Cardiac muscle cell (in vitro differentiated cells and primary cell): ENCODE measurements at regions not wholly inside any gene's neighbourhood (a gene's known extent, or its start where the extent isn't known, plus 50 kb on each side); places are given as distances from the start of the nearest gene placed in this dataset.

Experiments
- DNase-seq, 2 donors: peaks; one replicate each; pipeline versions ENCODE4 v3.0.0 to v3.0.0-alpha.2; 2010 to 2017; ENCODE audit warnings: low read depth in 1 of 2, low spot score in 1 of 2
- H3K27ac ChIP-seq: fragments of 200-600 bp; sonication (generic); 2 replicates; pipeline ENCODE4 v1.5.1; 2016
- H3K27me3 ChIP-seq: fragments of 200-600 bp; sonication (generic); 2 replicates; pipeline ENCODE4 v1.6.0; 2016; ENCODE audit warnings: control low read depth
- H3K36me3 ChIP-seq: fragments of 200-600 bp; sonication (generic); 2 replicates; pipeline ENCODE4 v1.5.1; 2016; ENCODE audit warnings: control low read depth
- H3K4me1 ChIP-seq: fragments of 200-600 bp; sonication (generic); 2 replicates; pipeline ENCODE4 v1.8.1; 2017; ENCODE audit warnings: low read depth, mild to moderate bottlenecking, mixed run types
- H3K4me3 ChIP-seq: fragments of 200-600 bp; sonication (generic); 2 replicates; pipeline ENCODE4 v1.5.1; 2016; ENCODE audit warnings: mild to moderate bottlenecking
- H3K9me3 ChIP-seq: fragments of 200-600 bp; sonication (generic); 2 replicates; pipeline ENCODE4 v1.5.1; 2017; ENCODE audit warnings: low read depth, mild to moderate bottlenecking, control low read depth
- TF ChIP-seq, protein P1 (sequence below): IDR thresholded peaks from 2 replicates; pipeline ENCODE4 v1.5.1; 2012; ENCODE audit warnings: low read depth, mild to moderate bottlenecking, low read length

DNA sequence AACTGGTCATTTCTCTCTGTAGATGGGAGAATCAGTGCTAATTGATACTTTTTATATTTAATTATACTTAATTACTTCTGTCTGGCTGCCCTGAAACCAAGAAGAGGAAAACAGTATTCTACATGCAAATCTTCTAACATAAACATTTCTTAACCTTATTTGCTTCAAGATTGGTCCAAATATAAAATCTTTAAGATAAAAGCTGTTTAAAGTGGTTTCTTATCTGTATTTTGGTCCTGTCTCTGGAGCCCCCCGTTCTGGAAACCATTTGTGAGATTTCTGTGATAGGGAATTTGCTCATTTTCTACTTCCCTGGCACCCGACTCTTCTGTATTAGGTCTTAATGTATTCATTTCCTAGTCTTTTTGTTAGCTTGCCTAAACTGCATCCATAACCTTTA is 168.6 kb downstream of the RNF144B start:
- H3K9me3 ChIP-seq: no peaks in the 10 kb centered on the region
- no peak overlapping the region for H3K27ac ChIP-seq
- no peaks in the 10 kb centered on the region for H3K27me3 ChIP-seq
- H3K36me3 ChIP-seq: no peaks in the 10 kb centered on the region
- DNase-seq: no peak
- no peaks in the 10 kb centered on the region for H3K4me1 ChIP-seq
- no peak overlapping the region for H3K4me3 ChIP-seq
- TF ChIP-seq, protein P1, sequence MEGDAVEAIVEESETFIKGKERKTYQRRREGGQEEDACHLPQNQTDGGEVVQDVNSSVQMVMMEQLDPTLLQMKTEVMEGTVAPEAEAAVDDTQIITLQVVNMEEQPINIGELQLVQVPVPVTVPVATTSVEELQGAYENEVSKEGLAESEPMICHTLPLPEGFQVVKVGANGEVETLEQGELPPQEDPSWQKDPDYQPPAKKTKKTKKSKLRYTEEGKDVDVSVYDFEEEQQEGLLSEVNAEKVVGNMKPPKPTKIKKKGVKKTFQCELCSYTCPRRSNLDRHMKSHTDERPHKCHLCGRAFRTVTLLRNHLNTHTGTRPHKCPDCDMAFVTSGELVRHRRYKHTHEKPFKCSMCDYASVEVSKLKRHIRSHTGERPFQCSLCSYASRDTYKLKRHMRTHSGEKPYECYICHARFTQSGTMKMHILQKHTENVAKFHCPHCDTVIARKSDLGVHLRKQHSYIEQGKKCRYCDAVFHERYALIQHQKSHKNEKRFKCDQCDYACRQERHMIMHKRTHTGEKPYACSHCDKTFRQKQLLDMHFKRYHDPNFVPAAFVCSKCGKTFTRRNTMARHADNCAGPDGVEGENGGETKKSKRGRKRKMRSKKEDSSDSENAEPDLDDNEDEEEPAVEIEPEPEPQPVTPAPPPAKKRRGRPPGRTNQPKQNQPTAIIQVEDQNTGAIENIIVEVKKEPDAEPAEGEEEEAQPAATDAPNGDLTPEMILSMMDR: no peak

DNA sequence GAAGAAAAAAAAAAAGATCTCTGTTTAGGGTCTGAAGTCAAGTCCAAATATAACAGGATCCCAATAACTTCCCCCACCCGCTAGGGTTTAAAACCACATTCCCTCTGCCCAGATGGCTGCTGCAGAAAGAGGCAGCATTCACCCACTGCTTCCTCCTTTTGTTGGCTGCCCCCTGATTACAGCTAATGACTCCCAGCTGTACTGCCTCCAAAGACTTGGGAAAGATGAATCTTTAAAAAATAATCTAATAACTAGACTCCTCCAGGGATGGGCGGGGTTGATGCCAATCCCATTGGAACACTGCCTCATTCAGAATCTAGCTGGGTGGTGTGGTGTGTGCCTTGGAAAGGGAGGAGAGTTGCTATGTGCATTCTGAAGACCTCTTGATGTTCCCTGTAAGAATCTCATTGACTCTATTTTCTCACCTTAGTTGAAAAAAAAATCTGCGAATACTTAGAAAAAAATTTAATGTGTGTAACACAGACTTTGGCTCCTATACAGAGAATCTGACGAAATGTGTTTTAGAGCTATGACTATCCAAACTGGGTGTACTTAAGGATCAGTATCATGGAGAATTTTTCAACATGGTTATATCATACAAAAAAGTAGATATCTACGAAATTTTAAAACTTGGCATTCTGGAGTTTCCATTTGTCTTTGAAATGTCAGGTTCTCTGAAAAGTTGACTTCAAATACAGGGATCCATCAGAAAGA is 174.0 kb downstream of the RNF144B start:
- H3K36me3 ChIP-seq: no peaks in the 10 kb centered on the region
- TF ChIP-seq, protein P1: no peak
- no peak overlapping the region for H3K27ac ChIP-seq
- H3K27me3 ChIP-seq: no peaks in the 10 kb centered on the region
- no peak overlapping the region for H3K4me3 ChIP-seq
- peak in 1 of 2 donors; percentile 52 for DNase-seq
- H3K9me3 ChIP-seq: no peaks in the 10 kb centered on the region
- H3K4me1 ChIP-seq: no peaks in the 10 kb centered on the region

DNA sequence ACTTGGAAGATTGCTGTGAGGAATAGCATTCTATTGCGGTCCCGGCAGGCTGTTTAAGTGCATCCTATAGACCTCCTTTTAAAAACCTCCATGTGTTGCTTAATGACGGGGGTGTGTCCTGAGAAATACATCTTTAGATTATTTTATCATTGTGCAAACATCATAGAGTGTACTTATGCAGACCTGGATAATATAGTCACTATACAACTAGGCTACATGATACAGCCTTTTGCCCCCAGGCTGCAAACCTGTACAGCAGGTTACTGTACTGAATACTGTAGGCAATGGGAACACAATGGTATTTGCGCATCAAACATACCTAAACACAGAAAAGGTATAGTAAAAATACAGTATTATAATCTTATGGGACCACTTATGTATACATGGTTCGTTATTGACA is 175.6 kb downstream of the RNF144B start:
- Histone ChIP-seq H3K27me3 (no peaks in the 10 kb centered on the region), H3K4me1 (no peaks in the 10 kb centered on the region), H3K36me3 (no peaks in the 10 kb centered on the region), H3K9me3 (no peaks in the 10 kb centered on the region), H3K4me3 (no peak overlapping the region), H3K27ac (no peak overlapping the region)
- no peak for DNase-seq
- TF ChIP-seq, protein P1: no peak

DNA sequence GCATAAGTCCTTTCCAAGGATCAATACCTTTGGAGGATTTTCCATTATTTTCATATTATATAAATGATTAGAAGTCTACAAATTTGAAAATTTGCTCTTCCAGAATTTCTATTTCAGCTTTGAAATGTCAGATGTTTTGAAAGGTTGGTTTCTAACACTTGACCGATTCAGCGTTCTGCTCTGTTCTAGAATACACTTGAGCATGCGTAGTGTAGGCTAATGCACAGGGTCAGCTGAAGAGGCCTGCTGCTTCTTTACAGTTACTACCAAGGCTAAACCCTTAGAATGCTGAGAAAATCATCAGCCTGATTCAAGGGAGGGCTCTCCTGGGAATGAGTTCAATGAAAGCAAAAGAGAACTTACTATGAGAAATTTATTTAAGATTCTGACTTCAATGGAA is 177.6 kb downstream of the RNF144B start:
- TF ChIP-seq, protein P1: no peak
- no peaks in the 10 kb centered on the region for H3K27me3 ChIP-seq
- no peak overlapping the region for H3K4me3 ChIP-seq
- H3K27ac ChIP-seq: no peak overlapping the region
- H3K36me3 ChIP-seq: no peaks in the 10 kb centered on the region
- H3K9me3 ChIP-seq: no peaks in the 10 kb centered on the region
- no peaks in the 10 kb centered on the region for H3K4me1 ChIP-seq
- no peak for DNase-seq

DNA sequence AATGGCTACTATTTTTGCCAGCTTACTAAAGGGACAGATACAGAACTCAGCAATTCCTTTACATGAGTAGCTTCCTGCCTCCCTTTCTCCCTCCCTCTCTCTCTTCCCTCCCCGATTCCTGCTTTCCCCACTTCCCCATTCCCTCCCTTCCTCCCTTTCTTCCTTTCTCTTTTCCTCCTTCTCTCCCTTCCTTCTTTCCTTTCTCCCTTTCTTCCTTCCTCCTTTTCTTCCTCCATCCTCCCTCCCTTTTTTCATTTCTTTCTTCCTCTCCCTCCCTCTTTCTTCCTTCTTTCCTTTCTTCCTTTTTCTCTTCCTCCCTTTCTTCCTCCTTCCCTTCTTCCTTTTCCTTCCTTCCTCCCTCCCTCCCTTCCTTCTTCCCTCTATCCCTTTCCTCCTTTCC is 178.1 kb downstream of the RNF144B start:
- H3K36me3 ChIP-seq: no peaks in the 10 kb centered on the region
- TF ChIP-seq, protein P1: no peak
- H3K4me3 ChIP-seq: no peak overlapping the region
- no peaks in the 10 kb centered on the region for H3K9me3 ChIP-seq
- no peaks in the 10 kb centered on the region for H3K27me3 ChIP-seq
- no peak overlapping the region for H3K27ac ChIP-seq
- no peak for DNase-seq
- no peaks in the 10 kb centered on the region for H3K4me1 ChIP-seq
